22Rv1 (cell line): ENCODE measurements at regions not wholly inside any gene's neighbourhood (a gene's known extent, or its start where the extent isn't known, plus 50 kb on each side); places are given as distances from the start of the nearest gene placed in this dataset.

Experiments
- H3K27ac ChIP-seq: fragments of 450-650 bp; 2 replicates; pipeline ENCODE4 v1.5.1; 2017
- ZFX ChIP-seq: fragments of 450-650 bp; IDR thresholded peaks from 2 replicates; pipeline ENCODE4 v1.6.1; 2017; ENCODE audit warnings: antibody characterized with exemption, borderline replicate concordance
- TF ChIP-seq, protein P1 (sequence below): fragments of 450-650 bp; IDR thresholded peaks from 2 replicates; pipeline ENCODE4 v1.5.1; 2017; ENCODE audit warnings: mild to moderate bottlenecking

DNA sequence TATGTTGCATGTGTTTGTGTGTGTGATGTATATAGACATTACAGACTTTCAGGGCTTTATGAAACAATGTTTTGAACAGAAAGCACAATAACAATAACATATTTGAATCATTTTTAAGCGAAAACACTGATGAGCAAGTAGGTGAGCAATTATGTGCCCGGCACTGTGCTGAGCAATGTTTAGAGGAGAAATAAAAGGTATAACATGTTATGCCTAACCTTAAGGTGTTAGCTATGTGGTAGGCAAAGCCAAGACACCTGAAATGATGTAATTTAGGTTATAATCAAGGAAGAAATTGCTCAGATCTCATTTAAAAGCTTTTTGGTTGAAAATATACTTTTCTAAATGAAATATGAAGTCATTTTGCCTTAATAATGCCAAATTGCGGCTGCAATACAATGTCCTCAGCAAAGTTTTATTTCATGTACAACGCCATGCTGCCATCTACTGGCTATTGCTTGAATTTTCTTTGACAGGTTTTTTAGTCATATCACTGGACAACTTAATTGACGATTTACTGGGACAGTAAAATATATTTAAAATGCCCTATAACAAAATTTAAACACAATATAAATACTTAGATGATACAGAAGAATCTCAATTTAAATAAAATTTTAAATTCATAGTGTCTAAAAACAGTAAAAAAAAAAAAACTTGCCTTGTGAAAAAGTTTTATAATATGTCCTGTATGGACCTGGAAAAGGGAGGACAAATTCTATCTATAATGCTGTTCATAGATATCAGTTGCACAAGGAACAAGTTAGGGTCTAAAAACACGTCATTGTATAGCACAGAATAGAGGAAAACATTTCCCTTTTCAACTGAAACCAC is 131.1 kb upstream of the CDK1 start:
- H3K27ac ChIP-seq = no peak overlapping the region
- TF ChIP-seq, protein P1, sequence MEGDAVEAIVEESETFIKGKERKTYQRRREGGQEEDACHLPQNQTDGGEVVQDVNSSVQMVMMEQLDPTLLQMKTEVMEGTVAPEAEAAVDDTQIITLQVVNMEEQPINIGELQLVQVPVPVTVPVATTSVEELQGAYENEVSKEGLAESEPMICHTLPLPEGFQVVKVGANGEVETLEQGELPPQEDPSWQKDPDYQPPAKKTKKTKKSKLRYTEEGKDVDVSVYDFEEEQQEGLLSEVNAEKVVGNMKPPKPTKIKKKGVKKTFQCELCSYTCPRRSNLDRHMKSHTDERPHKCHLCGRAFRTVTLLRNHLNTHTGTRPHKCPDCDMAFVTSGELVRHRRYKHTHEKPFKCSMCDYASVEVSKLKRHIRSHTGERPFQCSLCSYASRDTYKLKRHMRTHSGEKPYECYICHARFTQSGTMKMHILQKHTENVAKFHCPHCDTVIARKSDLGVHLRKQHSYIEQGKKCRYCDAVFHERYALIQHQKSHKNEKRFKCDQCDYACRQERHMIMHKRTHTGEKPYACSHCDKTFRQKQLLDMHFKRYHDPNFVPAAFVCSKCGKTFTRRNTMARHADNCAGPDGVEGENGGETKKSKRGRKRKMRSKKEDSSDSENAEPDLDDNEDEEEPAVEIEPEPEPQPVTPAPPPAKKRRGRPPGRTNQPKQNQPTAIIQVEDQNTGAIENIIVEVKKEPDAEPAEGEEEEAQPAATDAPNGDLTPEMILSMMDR = peak; percentile 82
- no peak for TF ChIP-seq ZFX

DNA sequence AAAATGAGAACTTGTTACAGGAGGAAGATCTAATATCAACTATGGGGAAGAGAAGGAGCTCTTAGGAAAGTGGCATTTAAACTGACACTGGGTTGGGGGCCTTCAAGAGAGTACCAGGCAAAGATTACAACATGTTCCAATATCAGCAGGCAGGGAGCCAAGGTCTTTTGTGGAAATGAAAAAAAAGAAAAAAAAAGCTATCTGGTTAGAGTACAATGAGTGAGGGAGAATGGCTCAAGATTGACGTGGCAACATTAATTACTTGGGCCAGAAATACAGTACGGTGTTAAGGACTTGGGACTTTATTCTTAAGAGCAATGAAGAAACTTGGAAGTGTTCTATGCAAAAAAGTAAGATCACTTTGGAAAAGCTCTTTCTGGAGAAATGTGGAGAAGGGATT is 132.3 kb upstream of the CDK1 start:
- TF ChIP-seq ZFX = no peak
- TF ChIP-seq, protein P1 = no peak
- H3K27ac ChIP-seq = no peak overlapping the region

DNA sequence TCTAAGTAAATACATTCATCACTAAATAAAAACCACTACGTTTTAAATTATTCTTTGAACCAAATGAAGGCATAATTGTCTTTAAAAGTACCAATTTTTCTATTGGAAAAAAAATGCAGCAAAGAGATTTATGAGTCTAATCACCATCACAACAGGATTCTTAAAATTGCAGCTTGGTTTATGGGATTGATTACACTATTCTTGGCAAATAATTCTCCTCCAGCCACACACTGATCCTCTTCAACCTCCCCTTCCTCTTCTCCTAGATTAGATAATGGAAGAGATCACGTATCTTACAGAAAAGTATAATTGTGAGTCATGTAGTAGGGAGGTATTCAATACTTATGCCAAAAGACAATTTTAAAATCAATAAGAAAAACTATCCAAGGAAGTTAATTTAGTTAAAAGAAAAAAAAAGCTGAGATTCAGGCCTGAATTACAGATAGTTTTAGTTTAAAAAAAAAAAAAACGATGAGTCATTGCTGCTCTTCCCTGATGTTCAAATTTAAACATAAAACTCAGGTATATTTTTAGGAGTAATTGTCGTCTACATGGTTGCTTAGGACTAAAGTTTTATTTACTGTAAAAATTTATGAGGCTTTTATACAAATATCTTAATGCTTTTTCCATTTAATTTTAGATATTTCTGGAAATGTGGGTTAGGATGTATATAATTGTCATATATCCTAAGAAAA is 133.7 kb upstream of the CDK1 start:
- H3K27ac ChIP-seq = no peak overlapping the region
- TF ChIP-seq, protein P1 = no peak
- TF ChIP-seq ZFX = no peak

DNA sequence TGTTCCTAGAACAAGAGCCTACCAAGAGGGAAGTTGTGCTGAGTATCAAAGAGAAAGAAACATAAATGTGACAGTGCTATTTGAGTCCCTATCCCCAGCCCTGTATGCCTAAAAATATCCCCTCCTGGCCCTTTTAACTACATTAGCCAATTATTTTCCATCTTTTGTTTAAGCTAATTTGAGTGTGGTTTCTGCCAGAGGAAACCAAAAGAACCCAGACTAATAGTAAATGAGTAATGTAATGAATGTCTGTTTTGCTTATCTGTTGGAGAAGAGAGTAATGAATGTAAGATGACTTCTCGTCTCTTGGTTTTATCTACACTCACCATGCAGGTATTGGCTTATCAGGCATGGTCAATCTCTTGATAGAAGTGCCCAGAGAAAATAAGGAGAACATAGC is 134.4 kb upstream of the CDK1 start:
- TF ChIP-seq, protein P1 = no peak
- TF ChIP-seq ZFX = no peak

DNA sequence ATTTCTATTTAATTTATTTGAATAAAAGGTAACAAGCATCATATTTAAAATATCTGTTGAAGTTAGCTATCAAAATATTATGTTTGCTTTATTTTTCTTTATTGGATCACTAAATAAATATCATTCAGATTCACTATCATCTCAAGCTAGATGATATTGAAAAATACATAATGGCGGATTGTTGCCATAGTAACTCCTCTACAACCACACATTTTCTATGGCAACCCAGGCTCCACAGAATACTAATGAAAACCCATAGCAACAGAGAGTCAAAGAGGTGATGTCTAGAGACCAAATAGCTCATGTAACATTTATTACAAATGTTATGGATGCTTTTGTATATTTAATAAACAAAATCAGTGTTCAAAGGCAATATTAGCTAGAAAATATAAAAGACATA is 148.9 kb upstream of the CDK1 start:
- H3K27ac ChIP-seq = no peak overlapping the region
- no peak for TF ChIP-seq ZFX
- TF ChIP-seq, protein P1 = no peak

More for the DNA sequence above, 134.4 kb upstream of the CDK1 start:
- no peak overlapping the region for H3K27ac ChIP-seq

DNA sequence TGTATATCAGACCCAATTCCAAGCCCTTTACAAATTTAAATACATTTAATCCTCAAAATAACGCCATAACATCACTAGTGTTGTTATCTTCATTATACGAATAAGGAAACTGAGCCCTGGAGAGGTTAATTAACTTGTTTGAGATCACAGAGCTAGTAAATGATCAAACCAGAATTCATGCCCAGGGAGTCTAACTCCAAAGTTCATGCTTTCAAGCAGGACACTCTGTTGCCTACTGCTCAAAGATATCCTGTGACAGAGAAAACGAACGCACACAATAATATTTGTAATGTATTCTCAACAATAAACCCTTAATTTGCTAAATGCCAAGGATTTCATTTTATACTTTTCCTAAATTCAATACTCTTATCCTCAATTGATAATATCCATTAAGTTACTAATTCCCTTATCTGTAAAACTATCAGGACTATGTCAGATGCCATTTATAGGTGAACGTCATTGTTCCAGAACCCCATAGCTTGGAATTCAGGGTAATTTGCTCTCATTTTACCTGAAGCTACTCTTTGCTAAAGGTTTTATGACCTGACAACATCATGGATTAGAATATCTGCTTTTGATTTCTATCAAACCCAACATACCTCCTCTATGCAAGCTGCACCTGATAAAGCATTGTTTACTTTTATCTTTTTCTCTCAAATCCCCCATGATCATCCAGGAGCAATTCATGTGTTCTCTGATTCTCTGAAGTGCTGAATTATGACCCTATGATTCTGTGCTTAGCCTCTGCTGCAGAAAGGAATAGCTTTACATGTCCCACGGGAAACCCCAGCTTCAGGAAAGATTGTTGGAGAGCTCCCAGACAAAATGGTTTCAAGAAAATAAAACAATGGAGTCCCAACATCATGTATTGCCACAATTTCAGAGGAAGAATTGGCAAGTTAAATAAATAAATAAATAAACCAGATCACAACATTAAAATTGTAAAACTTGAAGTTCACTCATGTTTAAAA is 150.2 kb upstream of the CDK1 start:
- TF ChIP-seq, protein P1 = no peak
- TF ChIP-seq ZFX = no peak
- no peak overlapping the region for H3K27ac ChIP-seq
